H1 (cell line): ENCODE measurements at regions not wholly inside any gene's neighbourhood (a gene's known extent, or its start where the extent isn't known, plus 50 kb on each side); places are given as distances from the start of the nearest gene placed in this dataset.

Source experiments
- CBX8 ChIP-seq: fragments of 300-800, 300-1000 bp; sonication (generic); IDR thresholded peaks from 2 replicates; pipeline ENCODE4 v1.7.1; 2016; ENCODE audit warnings: low read depth, low read length, borderline replicate concordance
- CTBP2 ChIP-seq: IDR thresholded peaks from 2 replicates; pipeline ENCODE4 v1.7.0; 2011; ENCODE audit warnings: borderline replicate concordance, mild to moderate bottlenecking, moderate library complexity, mixed read lengths, low read length; ENCODE audit not compliant: insufficient read depth, insufficient read length
- GTF2F1 ChIP-seq: IDR thresholded peaks from 2 replicates; pipeline ENCODE4 v1.6.1; 2012; ENCODE audit warnings: low read depth, low read length, improper control_type of control experiment, borderline replicate concordance
- HDAC6 ChIP-seq: IDR thresholded peaks from one replicate; pipeline ENCODE4 v1.7.1; 2012; ENCODE audit warnings: low read depth, mild to moderate bottlenecking, inconsistent platforms, low read length, moderate library complexity

DNA sequence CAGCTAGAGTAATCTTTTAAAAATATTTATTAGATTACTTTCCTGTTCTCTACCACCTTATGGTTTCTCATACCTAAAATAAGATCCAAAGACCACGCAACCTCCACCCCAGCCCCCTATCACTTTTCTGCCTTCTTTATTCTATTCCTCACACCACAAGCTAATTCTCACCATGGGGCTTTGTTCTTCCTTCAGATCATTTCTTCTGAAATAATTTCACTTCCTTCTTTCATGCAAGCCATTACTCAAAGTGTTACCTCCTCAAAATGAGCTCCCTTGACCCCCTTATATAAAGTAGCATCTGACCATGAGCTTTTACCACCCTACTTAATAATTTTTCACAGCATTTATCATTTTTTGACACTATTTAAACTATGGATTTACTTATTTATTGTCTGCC is 233.2 kb upstream of the TMCO5A start (continued):
- no peak for TF ChIP-seq GTF2F1
- TF ChIP-seq HDAC6: no peak
- no peak for TF ChIP-seq CTBP2
- no peak for TF ChIP-seq CBX8
